COLO668 (cell line): ENCODE measurements at regions not wholly inside any gene's neighbourhood (a gene's known extent, or its start where the extent isn't known, plus 50 kb on each side); places are given as distances from the start of the nearest gene placed in this dataset.

ENCODE experiments used
- DNase-seq: peaks from one replicate; lab custom pipeline; 2025; ENCODE audit not compliant: unreplicated experiment; lab: John Stamatoyannopoulos, UW

GRCh38 chr6:23957017-23957416, 169.0 kb upstream of the NRSN1 start:
- DNase-seq = no peak

- DNase-seq = no peak
Measured at GRCh38 chr6:23964865-23965264, 161.2 kb upstream of the NRSN1 start.

- no peak for DNase-seq
Measured at GRCh38 chr6:23969344-23969743, 156.7 kb upstream of the NRSN1 start.

GRCh38 chr6:23977706-23978105, 148.3 kb upstream of the NRSN1 start:
- DNase-seq = no peak

- no peak for DNase-seq
Measured at GRCh38 chr6:23980965-23981364, 145.1 kb upstream of the NRSN1 start.

GRCh38 chr6:23981923-23982322, 144.1 kb upstream of the NRSN1 start:
- DNase-seq = no peak

- DNase-seq = no peak
Measured at GRCh38 chr6:23983735-23984134, 142.3 kb upstream of the NRSN1 start.

GRCh38 chr6:23985015-23985414, 141.0 kb upstream of the NRSN1 start:
- DNase-seq = no peak

GRCh38 chr6:23989885-23990533, 136.0 kb upstream of the NRSN1 start:
- DNase-seq = no peak

GRCh38 chr6:23994013-23994412, 132.0 kb upstream of the NRSN1 start:
- no peak for DNase-seq

GRCh38 chr6:24004062-24004461, 122.0 kb upstream of the NRSN1 start:
- no peak for DNase-seq

- DNase-seq = no peak
Measured at GRCh38 chr6:24004659-24005058, 121.4 kb upstream of the NRSN1 start.

- no peak for DNase-seq
Measured at GRCh38 chr6:24006254-24006653, 119.8 kb upstream of the NRSN1 start.

- no peak for DNase-seq
Measured at GRCh38 chr6:24009319-24009718, 116.7 kb upstream of the NRSN1 start.

- DNase-seq = no peak
Measured at GRCh38 chr6:24010133-24010532, 115.9 kb upstream of the NRSN1 start.

- no peak for DNase-seq
Measured at GRCh38 chr6:24016286-24016685, 109.7 kb upstream of the NRSN1 start.

- DNase-seq = no peak
Measured at GRCh38 chr6:24016857-24017256, 109.2 kb upstream of the NRSN1 start.

GRCh38 chr6:24019393-24019792, 106.6 kb upstream of the NRSN1 start:
- DNase-seq = no peak

GRCh38 chr6:24019830-24020229, 106.2 kb upstream of the NRSN1 start:
- no peak for DNase-seq

GRCh38 chr6:24026050-24026449, 100.0 kb upstream of the NRSN1 start:
- DNase-seq = no peak

GRCh38 chr6:24031496-24031895, 94.5 kb upstream of the NRSN1 start:
- DNase-seq = no peak

GRCh38 chr6:24032896-24033688, 92.9 kb upstream of the NRSN1 start:
- no peak for DNase-seq

GRCh38 chr6:24043848-24044247, 82.2 kb upstream of the NRSN1 start:
- DNase-seq = no peak
